Activated T-cell treated with anti-CD3 and anti-CD28 coated beads, Interleukin-2, amount 50 U/mL, for 72 hours (primary cell): ENCODE measurements at regions not wholly inside any gene's neighbourhood (a gene's known extent, or its start where the extent isn't known, plus 50 kb on each side); places are given as distances from the start of the nearest gene placed in this dataset.

Experiments used
- ATAC-seq, 2 donors: fragments of 150-1000 bp; cut with Tn5 transposase; replicated peaks in 1 of 2; 2 replicates each; pipeline ENCODE4 v1.10.0; 2021; ENCODE audit warnings: moderate library complexity in 2 of 2, mild to moderate bottlenecking in 1 of 2
- DNase-seq, 2 donors: peaks; one replicate each; pipeline ENCODE4 v3.0.0; 2021 to 2022; ENCODE audit warnings: mixed read lengths in 1 of 2
- H3K27ac Mint-ChIP-seq: one replicate; pipeline ENCODE4 v1.8.0; 2022; ENCODE audit warnings: mild to moderate bottlenecking, moderate library complexity, mixed read lengths
- H3K27me3 Mint-ChIP-seq: one replicate; pipeline ENCODE4 v1.8.0; 2022; ENCODE audit warnings: low read depth, mixed read lengths
- H3K36me3 Mint-ChIP-seq, 2 donors: one replicate each; pipeline ENCODE4 v1.8.0; 2022; ENCODE audit warnings: mixed read lengths in 2 of 2, mild to moderate bottlenecking in 1 of 2; ENCODE audit not compliant: insufficient read depth in 2 of 2
- H3K4me1 Mint-ChIP-seq: one replicate; pipeline ENCODE4 v1.8.0; 2022; ENCODE audit warnings: low read depth, mixed read lengths
- H3K4me3 Mint-ChIP-seq, 2 donors: one replicate each; pipeline ENCODE4 v1.8.0; 2022; ENCODE audit warnings: mild to moderate bottlenecking in 2 of 2, mixed read lengths in 2 of 2, moderate library complexity in 2 of 2
- H3K9me3 Mint-ChIP-seq, 2 donors: one replicate each; pipeline ENCODE4 v1.8.0; 2022; ENCODE audit warnings: mixed read lengths in 2 of 2

DNA sequence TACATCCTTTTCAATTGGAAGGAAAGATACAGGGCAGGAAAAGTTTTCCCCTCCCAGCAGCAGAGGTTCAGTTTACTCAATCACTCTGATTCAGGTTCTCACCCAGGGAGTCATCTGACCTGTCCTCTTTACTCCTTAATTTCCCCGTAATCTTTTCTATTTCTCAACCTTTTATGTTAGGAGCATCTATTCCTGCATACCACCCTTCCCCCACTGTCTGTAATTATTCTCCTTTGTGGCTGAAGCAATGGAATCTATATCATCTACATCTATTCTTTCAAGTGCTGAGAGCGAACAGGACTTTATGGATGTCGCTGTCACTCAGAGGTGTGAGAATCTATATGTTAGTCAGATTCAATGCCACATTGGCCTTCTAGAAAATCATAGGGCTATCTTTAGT, 175.2 kb downstream of the NOL4 start:
- H3K36me3 Mint-ChIP-seq: no peaks in the 10 kb centered on the region

DNA sequence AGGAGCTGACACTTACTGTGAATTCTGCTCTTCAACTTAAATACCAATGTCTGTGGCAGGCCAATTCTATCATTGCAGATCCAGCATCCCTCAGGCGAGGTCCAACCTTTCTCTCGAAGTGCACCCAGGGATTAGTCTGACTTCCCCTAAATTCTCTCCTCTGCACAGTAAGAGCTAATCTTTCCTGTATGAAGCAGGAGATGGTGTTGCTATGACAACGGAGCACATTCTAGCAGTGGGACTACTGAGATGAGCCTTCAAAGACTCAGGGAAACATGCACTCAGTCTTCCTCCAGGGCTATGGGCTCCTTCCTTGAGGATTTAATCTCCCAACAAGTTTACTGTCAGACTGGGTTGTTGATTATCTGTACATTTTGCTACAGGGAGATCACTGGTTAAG, 176.3 kb downstream of the NOL4 start:
- Mint-ChIP-seq H3K4me3 (no peak overlapping the region), H3K4me1 (no peaks in the 10 kb centered on the region), H3K9me3 (peaks cover 4 to 7% of the 10 kb centered on the region in 2 donors), H3K27ac (no peak overlapping the region), H3K36me3 (no peaks in the 10 kb centered on the region), H3K27me3 (no peaks in the 10 kb centered on the region)
- no peak for DNase-seq
- ATAC-seq: no peak

More for the DNA sequence above, 175.2 kb downstream of the NOL4 start:
- Mint-ChIP-seq H3K4me3 (no peak overlapping the region), H3K4me1 (no peaks in the 10 kb centered on the region), H3K27me3 (no peaks in the 10 kb centered on the region), H3K27ac (no peak overlapping the region), H3K9me3 (peaks cover 4 to 8% of the 10 kb centered on the region in 2 donors)
- DNase-seq: no peak
- no peak for ATAC-seq

DNA sequence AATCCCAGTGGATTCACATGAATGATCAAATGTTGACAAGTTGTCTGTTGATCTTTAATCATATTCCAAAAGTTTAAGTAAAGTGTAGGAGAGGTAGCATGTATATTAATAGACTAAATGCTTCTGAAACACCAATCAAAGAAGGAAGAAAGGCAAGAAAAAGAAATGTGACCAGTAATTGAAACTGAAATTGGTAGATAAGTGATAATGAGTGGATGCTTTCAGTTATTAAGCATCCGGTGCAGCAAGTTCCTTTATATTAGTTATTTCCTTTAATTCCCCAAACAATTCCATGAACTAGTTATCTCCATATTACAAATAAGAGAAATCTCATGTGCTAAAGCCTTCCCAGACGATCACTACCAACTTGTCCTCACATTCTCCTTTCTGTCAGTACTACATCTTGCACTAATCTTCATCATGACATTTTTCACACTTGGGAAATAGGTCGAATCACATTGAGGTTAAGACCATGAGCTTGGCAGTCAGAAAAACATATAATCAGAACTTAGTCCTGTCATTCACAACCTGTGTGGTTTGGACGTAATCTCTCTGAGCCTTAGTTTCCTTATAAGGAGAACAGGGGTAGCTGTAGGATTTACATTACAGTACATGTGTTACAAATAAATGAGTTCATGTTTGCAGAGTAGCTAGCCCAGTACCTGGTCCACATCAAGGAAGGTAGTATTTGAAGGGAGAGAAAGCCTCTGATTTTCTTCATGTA, 182.1 kb downstream of the NOL4 start:
- Mint-ChIP-seq H3K4me1 (no peaks in the 10 kb centered on the region), H3K36me3 (no peaks in the 10 kb centered on the region), H3K27ac (no peak overlapping the region), H3K4me3 (no peak overlapping the region), H3K27me3 (no peaks in the 10 kb centered on the region), H3K9me3 (peaks cover 4 to 6% of the 10 kb centered on the region in 2 donors)
- ATAC-seq (no peak), DNase-seq (no peak)

DNA sequence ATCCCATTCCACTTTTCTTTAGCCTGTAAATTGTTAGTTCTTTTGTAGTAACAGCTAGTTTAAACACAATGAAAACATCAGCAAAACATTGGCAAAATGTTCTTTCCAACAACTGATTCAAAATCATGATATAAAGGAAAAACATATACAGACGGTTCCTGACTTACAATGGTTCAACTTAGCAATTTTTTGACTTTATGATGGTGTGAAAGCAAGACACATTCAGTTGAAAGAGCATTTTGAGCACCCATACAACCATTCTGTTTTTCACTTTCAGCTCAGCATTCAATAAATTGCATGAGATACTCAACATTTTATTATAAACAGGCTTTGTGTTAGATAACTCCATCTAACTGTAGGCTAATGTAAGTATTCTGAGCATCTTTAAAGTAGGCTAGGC, 185.1 kb downstream of the NOL4 start:
- Mint-ChIP-seq H3K27me3 (no peaks in the 10 kb centered on the region), H3K4me3 (no peak overlapping the region), H3K9me3 (peaks cover 2% of the 10 kb centered on the region in 2 donors), H3K4me1 (no peaks in the 10 kb centered on the region), H3K27ac (no peak overlapping the region), H3K36me3 (no peaks in the 10 kb centered on the region)
- ATAC-seq: no peak
- no peak for DNase-seq

DNA sequence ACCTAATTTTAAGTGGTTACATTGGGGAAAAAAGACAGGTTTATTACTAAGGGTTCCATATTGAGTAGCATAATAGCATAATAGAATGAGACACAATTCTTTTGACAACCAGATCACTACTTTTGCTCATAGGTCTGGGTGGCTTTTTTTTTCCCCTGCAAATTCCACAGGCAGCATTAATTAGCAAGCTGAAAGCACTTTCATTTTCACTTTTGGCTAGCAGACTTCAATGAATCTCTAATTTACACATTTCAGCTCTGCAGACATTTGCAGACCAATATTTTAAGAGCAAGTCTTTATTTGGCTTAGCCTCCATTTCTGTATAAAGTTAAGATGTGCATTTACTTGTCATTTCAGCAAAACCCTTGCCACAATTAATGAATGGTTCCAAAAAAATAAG, 185.5 kb downstream of the NOL4 start:
- H3K4me3 Mint-ChIP-seq: no peak overlapping the region
- H3K4me1 Mint-ChIP-seq: no peaks in the 10 kb centered on the region
- H3K36me3 Mint-ChIP-seq: no peaks in the 10 kb centered on the region
- no peak overlapping the region for H3K27ac Mint-ChIP-seq
- DNase-seq (no peak), ATAC-seq (no peak)
- no peaks in the 10 kb centered on the region for H3K27me3 Mint-ChIP-seq
- peaks cover 2% of the 10 kb centered on the region in 2 donors for H3K9me3 Mint-ChIP-seq

DNA sequence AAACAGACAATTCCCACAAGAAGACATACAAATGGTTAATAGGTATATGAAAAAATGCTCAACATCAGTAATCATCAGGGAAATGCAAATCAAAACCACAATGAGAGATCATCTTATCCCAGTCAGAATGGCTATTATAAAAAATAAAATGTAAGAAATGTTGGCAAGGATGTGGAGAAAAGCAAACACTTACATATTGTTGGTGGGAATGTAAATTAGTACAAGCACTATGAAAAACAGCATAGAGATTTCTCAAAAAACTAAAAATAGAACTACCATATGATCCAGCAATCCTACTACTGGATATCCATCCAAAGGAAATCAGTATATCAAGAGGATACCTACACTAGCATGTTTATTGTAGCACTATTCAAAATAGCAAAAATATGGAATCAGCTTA, 186.6 kb downstream of the NOL4 start:
- ATAC-seq (no peak), DNase-seq (no peak)
- H3K4me3 Mint-ChIP-seq: no peak overlapping the region
- H3K27ac Mint-ChIP-seq: no peak overlapping the region
- H3K36me3 Mint-ChIP-seq: peaks cover 0 to 2% of the 10 kb centered on the region in 2 donors
- H3K4me1 Mint-ChIP-seq: no peaks in the 10 kb centered on the region
- no peaks in the 10 kb centered on the region for H3K27me3 Mint-ChIP-seq
- peaks cover 2 to 5% of the 10 kb centered on the region in 2 donors for H3K9me3 Mint-ChIP-seq

DNA sequence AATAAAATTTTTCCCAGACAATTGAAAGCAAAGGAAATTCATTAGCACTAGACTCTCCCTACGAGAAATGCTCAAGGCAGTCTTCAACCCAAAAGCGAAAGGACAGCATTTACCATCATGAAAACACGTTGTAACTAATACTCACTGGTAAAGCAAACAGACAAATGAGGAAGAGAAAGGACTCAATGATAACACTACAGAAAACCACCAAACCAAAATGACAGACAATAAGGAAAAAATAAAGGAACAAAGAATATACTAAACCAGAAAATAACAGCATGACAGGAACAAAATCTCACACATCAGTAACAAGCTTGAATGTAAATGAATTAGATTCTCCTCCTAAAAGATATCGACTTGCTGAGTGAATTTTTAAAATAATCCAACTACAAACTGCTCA, 190.7 kb downstream of the NOL4 start:
- H3K4me1 Mint-ChIP-seq: no peaks in the 10 kb centered on the region
- peaks cover 2 to 5% of the 10 kb centered on the region in 2 donors for H3K9me3 Mint-ChIP-seq
- H3K27me3 Mint-ChIP-seq: no peaks in the 10 kb centered on the region
- no peak overlapping the region for H3K27ac Mint-ChIP-seq
- H3K4me3 Mint-ChIP-seq: no peak overlapping the region
- peaks cover 0 to 2% of the 10 kb centered on the region in 2 donors for H3K36me3 Mint-ChIP-seq
- DNase-seq (no peak), ATAC-seq (no peak)

DNA sequence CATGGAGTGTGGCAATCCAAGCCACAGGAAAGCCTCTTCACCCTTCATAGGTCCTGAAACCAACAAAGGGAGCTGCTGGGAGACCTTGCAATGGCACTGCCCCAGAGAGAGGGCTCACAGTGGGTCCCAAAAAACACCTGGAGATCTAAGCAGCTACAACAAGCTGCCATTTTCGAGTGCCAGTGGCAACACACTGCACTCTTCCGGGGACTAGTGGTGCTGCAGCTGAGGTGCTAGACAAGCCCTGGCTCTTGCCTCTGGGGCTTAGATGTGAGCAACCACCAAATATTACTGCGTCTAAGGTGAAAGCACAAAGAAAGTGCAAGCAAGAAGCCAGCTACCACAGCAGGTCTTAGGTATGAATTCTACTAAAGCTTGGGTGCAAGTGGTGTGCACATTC, 192.9 kb downstream of the NOL4 start:
- H3K4me3 Mint-ChIP-seq: no peak overlapping the region
- no peak for ATAC-seq
- no peaks in the 10 kb centered on the region for H3K4me1 Mint-ChIP-seq
- DNase-seq: no peak
- H3K27ac Mint-ChIP-seq: no peak overlapping the region
- H3K27me3 Mint-ChIP-seq: no peaks in the 10 kb centered on the region
- peaks cover 2 to 3% of the 10 kb centered on the region in 2 donors for H3K9me3 Mint-ChIP-seq
- peaks cover 0 to 2% of the 10 kb centered on the region in 2 donors for H3K36me3 Mint-ChIP-seq

DNA sequence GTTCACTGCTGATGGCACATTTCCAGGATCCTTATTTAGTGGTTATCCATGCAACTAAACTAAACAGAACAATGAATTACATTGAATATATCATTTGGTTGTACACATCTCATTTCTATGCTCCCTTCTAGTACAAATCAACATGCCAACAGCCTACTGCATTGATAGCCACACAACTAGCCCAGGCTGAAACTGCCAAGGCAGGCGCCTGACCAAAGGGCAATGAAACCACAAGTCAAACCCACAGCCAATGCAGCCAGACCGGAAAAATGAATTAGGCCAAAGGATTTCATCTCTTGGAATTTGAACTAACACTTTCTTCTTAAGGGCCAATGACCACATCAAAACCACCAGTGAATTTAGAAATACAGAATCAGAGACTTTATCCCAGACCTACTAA, 196.4 kb downstream of the NOL4 start:
- no peak for DNase-seq
- ATAC-seq: no peak
- Mint-ChIP-seq H3K27me3 (no peaks in the 10 kb centered on the region), H3K4me1 (no peaks in the 10 kb centered on the region), H3K9me3 (peaks cover 2% of the 10 kb centered on the region in 2 donors), H3K27ac (no peak overlapping the region), H3K36me3 (no peaks in the 10 kb centered on the region), H3K4me3 (no peak overlapping the region)

DNA sequence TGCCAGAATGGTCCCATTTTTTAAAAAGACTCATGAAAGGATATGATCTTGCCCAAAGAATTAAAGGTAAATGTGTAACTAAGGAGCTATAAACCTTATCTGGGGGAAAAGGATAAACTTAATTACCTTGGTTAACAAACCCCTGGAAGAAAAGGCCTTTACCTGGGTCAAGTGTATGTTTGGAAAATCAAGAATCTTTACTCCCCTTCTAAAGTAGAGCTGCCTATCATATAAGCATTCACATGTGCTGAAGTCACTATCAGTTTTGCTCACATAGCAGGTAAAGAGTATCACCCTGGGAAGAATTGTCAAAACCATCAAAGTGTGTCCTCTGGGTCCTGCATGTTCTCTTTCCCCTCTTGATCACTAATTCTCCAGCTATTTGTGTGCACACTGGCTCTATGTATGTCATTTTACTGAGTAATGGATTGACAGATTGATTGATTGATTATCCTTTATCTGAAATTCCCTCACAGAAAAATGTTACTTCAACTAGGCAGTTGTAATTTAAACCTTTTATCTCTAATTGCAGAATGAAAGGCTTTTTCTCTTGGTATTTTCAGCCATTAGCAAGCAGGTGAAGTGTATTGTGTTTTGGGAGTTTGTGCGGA, 199.4 kb downstream of the NOL4 start:
- peaks cover 2 to 7% of the 10 kb centered on the region in 2 donors for H3K9me3 Mint-ChIP-seq
- no peak for ATAC-seq
- no peak overlapping the region for H3K4me3 Mint-ChIP-seq
- DNase-seq: no peak
- no peaks in the 10 kb centered on the region for H3K36me3 Mint-ChIP-seq
- no peak overlapping the region for H3K27ac Mint-ChIP-seq
- no peaks in the 10 kb centered on the region for H3K4me1 Mint-ChIP-seq
- no peaks in the 10 kb centered on the region for H3K27me3 Mint-ChIP-seq

DNA sequence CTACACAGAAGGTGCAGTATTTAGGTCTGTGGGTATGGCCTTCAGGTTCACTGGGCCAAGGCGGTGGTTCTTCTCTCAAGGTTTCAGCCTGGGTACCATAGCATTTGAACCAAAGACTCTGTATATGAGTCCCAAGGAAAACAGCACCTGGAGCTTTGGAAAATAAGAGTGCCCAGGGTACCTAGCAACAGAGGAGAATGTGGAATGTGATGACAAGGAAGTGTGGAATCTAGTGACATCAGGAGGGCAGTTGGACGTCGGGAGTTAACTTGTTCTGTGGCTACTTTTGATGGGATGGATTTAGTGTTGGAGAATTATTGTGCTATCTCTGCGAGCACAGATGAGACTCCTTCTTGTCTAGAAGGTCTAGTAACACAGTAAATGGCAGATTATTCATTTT, 201.2 kb downstream of the NOL4 start:
- no peak for ATAC-seq
- Mint-ChIP-seq H3K36me3 (no peaks in the 10 kb centered on the region), H3K4me1 (no peaks in the 10 kb centered on the region), H3K27me3 (no peaks in the 10 kb centered on the region), H3K4me3 (no peak overlapping the region), H3K9me3 (peaks cover 2 to 7% of the 10 kb centered on the region in 2 donors), H3K27ac (no peak overlapping the region)
- no peak for DNase-seq

DNA sequence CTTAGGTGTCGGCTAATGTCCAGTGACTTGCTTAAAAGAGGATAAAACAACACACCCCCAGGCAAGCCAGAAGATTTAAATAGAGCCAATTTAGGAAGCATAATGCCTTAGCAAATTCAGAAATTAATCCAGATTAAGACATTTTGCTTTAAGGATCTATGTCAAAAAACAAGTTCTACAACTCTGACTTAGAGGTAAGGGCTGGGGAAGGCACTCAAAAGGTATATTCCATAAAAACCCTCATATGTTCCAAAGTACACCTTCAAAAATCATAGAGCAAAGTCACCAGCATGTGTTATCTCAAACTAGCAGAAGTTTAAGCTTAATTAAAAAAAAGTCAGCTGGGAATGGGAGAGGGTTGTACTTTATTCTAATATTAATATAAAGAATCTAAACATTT, 206.4 kb downstream of the NOL4 start:
- no peaks in the 10 kb centered on the region for H3K36me3 Mint-ChIP-seq
- H3K27ac Mint-ChIP-seq: no peak overlapping the region
- H3K4me3 Mint-ChIP-seq: no peak overlapping the region
- DNase-seq: no peak
- no peaks in the 10 kb centered on the region for H3K4me1 Mint-ChIP-seq
- no peak for ATAC-seq
- H3K9me3 Mint-ChIP-seq: peaks cover 2 to 6% of the 10 kb centered on the region in 2 donors
- no peaks in the 10 kb centered on the region for H3K27me3 Mint-ChIP-seq

DNA sequence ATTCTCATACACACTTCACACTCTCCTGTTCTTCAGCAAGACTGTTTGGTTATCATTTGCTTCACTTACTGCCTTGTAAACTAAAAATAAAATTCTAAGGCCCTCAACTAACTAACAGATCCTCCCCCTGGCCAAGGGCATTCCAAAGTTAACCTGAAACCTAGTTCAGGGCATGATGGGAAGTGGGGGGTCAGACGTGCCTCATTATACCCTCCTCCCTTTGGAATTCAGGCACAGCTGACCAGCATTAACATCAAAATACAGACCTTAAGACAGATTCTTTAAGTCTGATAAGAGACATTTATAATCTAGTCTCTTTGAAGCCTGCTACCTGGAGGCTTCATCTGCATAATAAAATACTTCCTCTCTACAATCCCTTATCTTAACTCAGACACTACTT, 221.0 kb downstream of the NOL4 start:
- H3K9me3 Mint-ChIP-seq: peaks cover 7 to 11% of the 10 kb centered on the region in 2 donors
- DNase-seq (no peak), ATAC-seq (no peak)
- peaks cover 0 to 2% of the 10 kb centered on the region in 2 donors for H3K36me3 Mint-ChIP-seq
- no peak overlapping the region for H3K27ac Mint-ChIP-seq
- H3K4me1 Mint-ChIP-seq: no peaks in the 10 kb centered on the region
- H3K4me3 Mint-ChIP-seq: no peak overlapping the region
- no peaks in the 10 kb centered on the region for H3K27me3 Mint-ChIP-seq

DNA sequence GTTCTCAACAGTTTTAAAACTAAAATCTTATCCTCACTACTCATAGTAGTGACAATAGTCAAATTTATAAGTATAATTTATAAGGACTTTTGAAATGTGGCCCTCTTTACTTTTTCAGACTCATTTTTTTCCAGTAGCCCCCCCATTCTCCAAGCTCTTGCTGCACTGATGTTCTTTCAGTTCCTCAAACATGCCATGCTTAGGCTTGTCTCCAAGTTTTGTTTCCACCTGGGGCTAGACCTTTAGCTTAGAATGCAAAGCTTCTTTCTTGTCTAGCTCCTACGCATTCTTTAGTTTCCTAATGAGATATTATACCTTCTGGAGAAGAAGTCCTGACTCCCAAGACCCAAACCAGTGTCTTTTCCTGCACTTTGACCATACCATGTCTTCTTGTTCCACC, 222.6 kb downstream of the NOL4 start:
- peaks cover 0 to 2% of the 10 kb centered on the region in 2 donors for H3K36me3 Mint-ChIP-seq
- no peaks in the 10 kb centered on the region for H3K4me1 Mint-ChIP-seq
- no peak overlapping the region for H3K27ac Mint-ChIP-seq
- H3K9me3 Mint-ChIP-seq: peaks cover 8 to 13% of the 10 kb centered on the region in 2 donors
- no peaks in the 10 kb centered on the region for H3K27me3 Mint-ChIP-seq
- no peak overlapping the region for H3K4me3 Mint-ChIP-seq
- ATAC-seq (no peak), DNase-seq (no peak)
